Activated T-helper 2 cell treated with anti-CD3 and anti-CD28 coated beads, Interferon-gamma antibody, Interleukin-2, Interleukin-4, amounts not matched to agents 10 μg/mL and 5 μg/mL and 100 μg/mL, durations not matched to agents 14 hours and 24 hours and 36 hours (primary cell): ENCODE measurements at regions not wholly inside any gene's neighbourhood (a gene's known extent, or its start where the extent isn't known, plus 50 kb on each side); places are given as distances from the start of the nearest gene placed in this dataset.

Experiments
- DNase-seq: peaks from one replicate; pipeline ENCODE4 v3.0.0; 2021; ENCODE audit warnings: low spot score
- H3K27ac Mint-ChIP-seq: one replicate; pipeline ENCODE4 v1.8.0; 2021; ENCODE audit warnings: mixed read lengths
- H3K27me3 Mint-ChIP-seq: one replicate; pipeline ENCODE4 v1.8.0; 2021; ENCODE audit warnings: low read depth, mixed read lengths
- H3K36me3 Mint-ChIP-seq: one replicate; pipeline ENCODE4 v1.8.0; 2021; ENCODE audit warnings: low read depth, mixed read lengths
- H3K4me1 Mint-ChIP-seq: one replicate; pipeline ENCODE4 v1.8.0; 2021; ENCODE audit warnings: low read depth, mixed read lengths
- H3K4me3 Mint-ChIP-seq: one replicate; pipeline ENCODE4 v1.8.0; 2021; ENCODE audit warnings: low read depth, mild to moderate bottlenecking, moderate library complexity, mixed read lengths
- H3K9me3 Mint-ChIP-seq: one replicate; pipeline ENCODE4 v1.8.0; 2021; ENCODE audit warnings: mixed read lengths
- intact Hi-C: fragments of 100-400 bp; cut with micrococcal nuclease; formaldehyde crosslinking; loops from one replicate; pipeline ENCODE4 v1.15.1; 2023

DNA sequence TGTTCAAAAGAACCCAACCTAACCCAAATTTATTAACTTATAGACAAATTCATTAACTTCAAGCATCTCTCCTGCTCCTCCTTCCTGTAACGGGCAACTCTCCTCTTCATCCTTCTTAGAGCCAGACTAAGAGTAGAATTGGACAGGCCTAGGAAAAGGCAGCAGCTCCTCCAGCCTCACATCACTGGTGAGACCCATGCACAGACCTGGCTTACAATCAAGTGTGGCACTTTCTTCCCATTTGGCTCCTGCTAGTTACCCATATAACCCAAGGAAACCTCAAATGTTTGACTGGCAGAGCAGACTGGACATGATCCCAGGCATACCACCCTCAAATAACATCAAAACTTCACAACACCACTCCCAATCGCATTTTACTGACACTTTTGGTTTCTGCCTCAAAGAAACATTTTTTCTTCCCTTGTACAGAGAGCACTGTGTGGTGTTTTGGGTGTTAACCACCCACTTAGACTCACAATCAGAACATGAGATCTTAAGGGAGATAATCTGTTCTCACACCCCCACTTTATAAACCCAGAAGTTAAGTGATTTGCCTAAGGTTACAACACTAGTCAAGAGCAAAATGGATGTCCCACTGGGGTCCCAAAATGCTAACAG lies 101.4 kb downstream of the SIPA1L2 start:
- peaks cover 27% of the 10 kb centered on the region for H3K27me3 Mint-ChIP-seq
- intact Hi-C loops, result no loop called here
- H3K9me3 Mint-ChIP-seq, result no peaks in the 10 kb centered on the region
- no peak for DNase-seq
- peaks cover 9% of the 10 kb centered on the region for H3K4me1 Mint-ChIP-seq
- no peaks in the 10 kb centered on the region for H3K36me3 Mint-ChIP-seq
- H3K27ac Mint-ChIP-seq, result no peak overlapping the region
- no peak overlapping the region for H3K4me3 Mint-ChIP-seq

DNA sequence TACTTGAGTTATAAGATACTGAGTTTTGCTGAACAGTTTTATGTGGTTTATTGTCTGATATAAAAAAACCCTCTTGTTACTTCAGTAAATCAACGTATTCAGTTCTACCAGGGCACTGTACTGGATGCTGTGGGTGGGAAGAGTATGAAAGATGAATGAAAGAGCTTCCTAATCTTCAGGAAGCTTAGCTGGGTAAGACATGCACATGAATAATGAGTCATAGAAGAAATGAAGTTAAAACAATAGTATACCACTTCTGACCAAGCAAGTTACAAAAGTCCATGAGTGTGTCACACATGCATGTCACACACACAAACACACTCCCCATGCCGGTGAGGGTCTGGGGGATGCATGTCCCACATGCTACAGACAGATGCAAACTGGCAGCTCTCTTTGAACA lies 105.9 kb downstream of the SIPA1L2 start:
- Mint-ChIP-seq H3K36me3 (no peaks in the 10 kb centered on the region), H3K27me3 (peaks cover 21% of the 10 kb centered on the region), H3K4me1 (peaks cover 6% of the 10 kb centered on the region), H3K27ac (no peak overlapping the region), H3K4me3 (no peak overlapping the region), H3K9me3 (no peaks in the 10 kb centered on the region)
- no peak for DNase-seq
- intact Hi-C loops, result no loop called here

DNA sequence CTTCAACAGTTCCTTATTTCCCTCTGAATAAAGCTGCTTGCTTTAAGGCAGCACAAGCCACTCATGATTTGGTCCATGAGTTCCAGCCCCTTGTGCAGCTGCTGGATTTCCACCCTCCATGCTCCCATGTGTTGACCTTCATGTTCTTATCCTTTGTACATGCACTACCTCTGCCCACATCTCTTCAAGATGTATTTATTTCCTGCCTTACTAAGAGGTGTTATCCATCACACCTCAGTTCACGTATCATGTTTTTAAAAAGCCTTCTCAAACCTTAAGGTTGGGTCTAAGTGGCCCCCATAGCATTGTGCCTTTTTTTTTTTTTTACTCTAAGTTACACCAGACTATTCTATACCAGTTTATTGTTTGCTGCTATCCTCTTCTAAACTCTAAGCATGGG lies 107.7 kb downstream of the SIPA1L2 start:
- no peak for DNase-seq
- peaks cover 21% of the 10 kb centered on the region for H3K27me3 Mint-ChIP-seq
- intact Hi-C loops, result no loop called here
- H3K9me3 Mint-ChIP-seq, result no peaks in the 10 kb centered on the region
- H3K4me1 Mint-ChIP-seq, result no peaks in the 10 kb centered on the region
- H3K36me3 Mint-ChIP-seq, result no peaks in the 10 kb centered on the region
- no peak overlapping the region for H3K4me3 Mint-ChIP-seq
- H3K27ac Mint-ChIP-seq, result no peak overlapping the region

GRCh38 chr1:232521660-232522059 lies 108.3 kb downstream of the SIPA1L2 start:
- intact Hi-C loops, result no loop called here
- DNase-seq, result no peak
- no peaks in the 10 kb centered on the region for H3K36me3 Mint-ChIP-seq
- peaks cover 19% of the 10 kb centered on the region for H3K27me3 Mint-ChIP-seq
- H3K27ac Mint-ChIP-seq, result no peak overlapping the region
- no peak overlapping the region for H3K4me3 Mint-ChIP-seq
- H3K4me1 Mint-ChIP-seq, result no peaks in the 10 kb centered on the region
- H3K9me3 Mint-ChIP-seq, result no peaks in the 10 kb centered on the region

GRCh38 chr1:232519186-232519585 lies 110.7 kb downstream of the SIPA1L2 start:
- intact Hi-C loops, result no loop called here
- no peak for DNase-seq
- Mint-ChIP-seq H3K9me3 (no peaks in the 10 kb centered on the region), H3K4me1 (no peaks in the 10 kb centered on the region), H3K27me3 (peaks cover 18% of the 10 kb centered on the region), H3K27ac (no peak overlapping the region), H3K36me3 (no peaks in the 10 kb centered on the region), H3K4me3 (no peak overlapping the region)

DNA sequence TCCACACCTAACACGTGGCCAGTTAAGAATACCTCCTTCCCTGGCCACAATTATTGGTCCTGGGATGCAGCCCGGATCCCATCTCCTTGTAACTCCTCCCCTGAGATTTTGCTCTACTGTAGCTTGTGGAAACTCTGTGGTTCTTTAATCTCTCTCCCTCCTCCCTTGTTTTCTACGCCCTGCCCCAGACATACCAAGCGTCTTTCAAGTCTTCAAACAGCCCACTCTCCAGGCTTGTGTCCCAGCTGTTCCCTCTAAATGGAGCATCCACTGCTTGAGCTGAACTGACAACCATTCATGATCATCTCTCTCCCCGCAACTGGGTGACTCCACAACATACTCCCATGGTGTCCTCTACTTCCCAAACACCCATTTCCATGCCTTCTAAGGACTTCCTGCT lies 111.6 kb downstream of the SIPA1L2 start:
- intact Hi-C loops, result no loop called here
- Mint-ChIP-seq H3K36me3 (no peaks in the 10 kb centered on the region), H3K4me3 (no peak overlapping the region), H3K27me3 (peaks cover 16% of the 10 kb centered on the region), H3K9me3 (no peaks in the 10 kb centered on the region), H3K27ac (no peak overlapping the region), H3K4me1 (no peaks in the 10 kb centered on the region)
- no peak for DNase-seq

DNA sequence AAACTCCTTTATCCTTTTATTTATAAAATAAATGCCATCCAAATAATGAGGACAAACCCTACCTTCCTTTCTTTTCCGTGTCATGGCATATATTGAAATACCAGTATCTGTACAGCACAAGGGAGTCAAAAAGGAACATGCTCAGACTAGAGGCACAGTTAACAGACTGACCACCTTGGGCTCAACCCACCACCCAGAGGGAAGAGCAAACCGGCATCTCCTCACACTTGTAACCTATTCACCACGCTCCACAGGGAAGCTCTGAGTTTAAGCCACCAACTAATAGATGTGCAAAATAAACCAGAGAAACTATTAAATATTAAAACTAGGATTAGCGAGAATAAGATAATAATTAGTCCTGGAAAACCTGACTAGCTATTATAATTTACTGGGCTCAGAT lies 112.7 kb downstream of the SIPA1L2 start:
- no peak for DNase-seq
- Mint-ChIP-seq H3K9me3 (no peaks in the 10 kb centered on the region), H3K27ac (no peak overlapping the region), H3K36me3 (no peaks in the 10 kb centered on the region), H3K4me3 (no peak overlapping the region), H3K27me3 (peaks cover 16% of the 10 kb centered on the region), H3K4me1 (no peaks in the 10 kb centered on the region)
- intact Hi-C loops, result no loop called here

DNA sequence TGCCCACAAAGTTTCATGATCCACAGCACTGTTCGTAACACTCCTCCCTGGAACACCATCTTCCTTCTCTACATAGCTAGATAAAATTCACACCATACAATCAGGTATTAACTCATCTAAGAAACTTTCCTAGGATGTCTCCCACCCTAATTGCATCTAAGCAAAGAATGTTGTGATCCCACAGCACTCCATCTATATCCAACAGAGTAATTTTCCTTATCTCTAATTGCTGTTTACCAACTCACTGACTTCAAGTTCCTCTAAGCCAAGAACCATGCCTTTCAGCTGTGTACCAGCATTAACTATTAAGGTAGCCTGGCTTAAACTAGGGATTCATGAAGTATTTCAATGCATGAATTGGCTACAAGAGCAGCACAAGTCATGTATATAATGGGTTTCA lies 114.2 kb downstream of the SIPA1L2 start:
- intact Hi-C loops, result no loop called here
- Mint-ChIP-seq H3K4me1 (no peaks in the 10 kb centered on the region), H3K36me3 (no peaks in the 10 kb centered on the region), H3K27ac (no peak overlapping the region), H3K9me3 (no peaks in the 10 kb centered on the region), H3K27me3 (peaks cover 19% of the 10 kb centered on the region), H3K4me3 (no peak overlapping the region)
- no peak for DNase-seq

DNA sequence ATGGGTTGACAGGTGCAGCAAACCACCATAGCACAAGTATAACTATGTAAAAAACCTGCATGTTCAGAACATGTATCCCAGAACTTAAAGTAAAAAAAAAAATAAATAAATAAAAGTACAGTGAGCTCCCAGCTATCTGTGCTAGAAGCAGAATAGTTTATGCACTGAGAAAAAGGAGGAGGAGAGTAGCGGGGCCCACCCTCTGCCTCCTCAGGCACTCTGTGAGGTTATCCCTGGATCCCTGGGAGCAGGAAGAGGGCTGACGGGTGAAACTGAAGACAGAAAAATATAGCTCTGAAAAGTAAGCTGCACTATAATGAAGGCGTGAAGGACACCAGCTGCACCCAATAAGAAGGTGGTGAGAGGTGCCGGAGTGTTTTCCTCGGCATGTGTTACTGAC lies 117.2 kb downstream of the SIPA1L2 start:
- Mint-ChIP-seq H3K36me3 (no peaks in the 10 kb centered on the region), H3K4me1 (no peaks in the 10 kb centered on the region)
- DNase-seq, result no peak

DNA sequence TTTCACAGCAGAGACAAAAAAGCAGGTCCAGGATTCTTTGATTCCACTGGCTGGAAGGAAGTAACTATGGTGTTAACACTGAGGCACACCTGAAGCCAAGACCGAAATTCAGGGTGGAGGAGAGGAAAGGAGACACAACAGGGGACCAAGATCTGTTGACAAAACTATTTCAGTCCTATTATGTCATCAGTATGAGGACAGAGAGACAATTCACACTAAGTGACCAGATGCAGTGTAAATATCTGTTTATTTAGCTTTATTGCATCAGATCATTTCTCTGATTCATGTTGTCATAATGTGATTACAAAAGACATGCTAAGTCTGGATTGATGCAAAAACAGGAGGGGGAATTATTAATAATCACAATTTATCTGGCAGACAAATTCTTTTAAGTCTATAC lies 118.8 kb downstream of the SIPA1L2 start:
- H3K9me3 Mint-ChIP-seq, result no peaks in the 10 kb centered on the region
- H3K4me3 Mint-ChIP-seq, result no peak overlapping the region
- H3K27ac Mint-ChIP-seq, result no peak overlapping the region
- peaks cover 16% of the 10 kb centered on the region for H3K27me3 Mint-ChIP-seq
- no peaks in the 10 kb centered on the region for H3K36me3 Mint-ChIP-seq
- no peak for DNase-seq
- no peaks in the 10 kb centered on the region for H3K4me1 Mint-ChIP-seq
- intact Hi-C loops, result no loop called here

More for the DNA sequence above, 117.2 kb downstream of the SIPA1L2 start:
- Mint-ChIP-seq H3K4me3 (no peak overlapping the region), H3K9me3 (no peaks in the 10 kb centered on the region), H3K27ac (no peak overlapping the region), H3K27me3 (peaks cover 17% of the 10 kb centered on the region)
- intact Hi-C loops, result no loop called here

DNA sequence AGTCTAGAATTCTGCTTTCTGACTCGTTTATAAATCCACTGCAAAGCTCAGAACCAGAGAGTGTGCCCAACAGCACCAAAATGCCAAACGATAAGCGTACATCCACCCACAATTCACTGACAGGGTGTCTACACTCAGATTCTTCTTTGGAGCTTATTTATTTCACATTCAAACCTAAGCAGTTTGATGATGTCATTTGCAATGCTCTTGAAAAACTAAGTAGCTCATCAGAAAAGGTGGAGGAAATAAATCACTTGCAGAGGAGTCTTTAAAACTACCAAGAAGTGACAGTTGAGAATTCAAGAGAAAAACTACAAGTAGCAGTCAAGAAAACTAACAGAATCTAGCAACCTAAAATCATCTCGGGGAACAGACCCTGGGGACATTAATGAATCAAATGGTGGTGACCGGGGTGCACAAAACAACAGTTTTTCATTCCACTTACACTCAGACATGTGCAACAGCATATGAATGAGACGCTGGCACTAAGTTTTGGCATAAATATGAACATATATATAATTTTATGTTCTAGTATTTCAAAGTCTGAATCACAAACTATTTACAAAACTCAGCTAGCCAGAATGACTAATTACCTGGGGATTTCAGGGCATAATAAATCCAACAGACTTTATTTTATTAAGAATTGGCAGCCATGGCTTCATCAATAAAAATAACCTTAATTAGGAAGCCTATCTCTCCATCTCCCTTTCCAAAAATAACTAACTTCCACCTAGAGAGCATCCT lies 119.4 kb downstream of the SIPA1L2 start:
- H3K9me3 Mint-ChIP-seq, result no peaks in the 10 kb centered on the region
- DNase-seq, result no peak
- no peak overlapping the region for H3K4me3 Mint-ChIP-seq
- intact Hi-C loops, result no loop called here
- no peaks in the 10 kb centered on the region for H3K36me3 Mint-ChIP-seq
- H3K27me3 Mint-ChIP-seq, result peaks cover 16% of the 10 kb centered on the region
- no peak overlapping the region for H3K27ac Mint-ChIP-seq
- H3K4me1 Mint-ChIP-seq, result no peaks in the 10 kb centered on the region

- Mint-ChIP-seq H3K27me3 (peaks cover 16% of the 10 kb centered on the region), H3K27ac (no peak overlapping the region), H3K4me1 (no peaks in the 10 kb centered on the region), H3K9me3 (no peaks in the 10 kb centered on the region), H3K4me3 (no peak overlapping the region), H3K36me3 (no peaks in the 10 kb centered on the region)
- intact Hi-C loops, result no loop called here
- DNase-seq, result no peak
Observed at GRCh38 chr1:232509570-232509969, 120.4 kb downstream of the SIPA1L2 start.

GRCh38 chr1:232508130-232508701 lies 121.7 kb downstream of the SIPA1L2 start:
- H3K27me3 Mint-ChIP-seq, result peaks cover 12% of the 10 kb centered on the region
- H3K27ac Mint-ChIP-seq, result no peak overlapping the region
- DNase-seq, result no peak
- no peaks in the 10 kb centered on the region for H3K4me1 Mint-ChIP-seq
- H3K9me3 Mint-ChIP-seq, result no peaks in the 10 kb centered on the region
- H3K4me3 Mint-ChIP-seq, result no peak overlapping the region
- intact Hi-C loops, result no loop called here
- H3K36me3 Mint-ChIP-seq, result no peaks in the 10 kb centered on the region
